GM12873 (cell line): ENCODE measurements at regions not wholly inside any gene's neighbourhood (a gene's known extent, or its start where the extent isn't known, plus 50 kb on each side); places are given as distances from the start of the nearest gene placed in this dataset.

Experiments used
- TF ChIP-seq, protein P1 (sequence below): IDR thresholded peaks from 2 replicates; pipeline ENCODE4 v1.5.1; 2012; ENCODE audit warnings: low read depth, mild to moderate bottlenecking, moderate library complexity, low read length, control low read depth; ENCODE audit not compliant: insufficient read depth; ENCODE audit errors: missing control alignments

DNA sequence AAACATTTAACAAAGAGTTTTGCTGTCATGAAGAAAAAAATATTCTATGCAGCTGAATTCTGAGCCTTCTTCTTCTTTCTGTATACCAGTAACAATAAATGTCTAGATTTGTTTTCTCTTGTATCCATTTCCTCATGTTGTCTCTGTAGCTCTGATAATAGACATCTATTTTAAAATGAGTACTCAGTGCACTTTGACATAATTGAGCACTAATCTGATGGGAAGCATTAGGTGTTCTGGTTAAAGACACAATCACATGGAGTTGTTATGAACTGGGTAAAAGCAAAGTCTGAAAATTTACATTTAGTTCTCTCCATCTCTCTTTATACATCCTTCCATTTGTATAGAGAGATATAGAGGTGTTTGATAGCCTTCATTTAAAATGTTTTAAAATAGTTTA is 230.0 kb downstream of the BCHE start:
- TF ChIP-seq, protein P1, sequence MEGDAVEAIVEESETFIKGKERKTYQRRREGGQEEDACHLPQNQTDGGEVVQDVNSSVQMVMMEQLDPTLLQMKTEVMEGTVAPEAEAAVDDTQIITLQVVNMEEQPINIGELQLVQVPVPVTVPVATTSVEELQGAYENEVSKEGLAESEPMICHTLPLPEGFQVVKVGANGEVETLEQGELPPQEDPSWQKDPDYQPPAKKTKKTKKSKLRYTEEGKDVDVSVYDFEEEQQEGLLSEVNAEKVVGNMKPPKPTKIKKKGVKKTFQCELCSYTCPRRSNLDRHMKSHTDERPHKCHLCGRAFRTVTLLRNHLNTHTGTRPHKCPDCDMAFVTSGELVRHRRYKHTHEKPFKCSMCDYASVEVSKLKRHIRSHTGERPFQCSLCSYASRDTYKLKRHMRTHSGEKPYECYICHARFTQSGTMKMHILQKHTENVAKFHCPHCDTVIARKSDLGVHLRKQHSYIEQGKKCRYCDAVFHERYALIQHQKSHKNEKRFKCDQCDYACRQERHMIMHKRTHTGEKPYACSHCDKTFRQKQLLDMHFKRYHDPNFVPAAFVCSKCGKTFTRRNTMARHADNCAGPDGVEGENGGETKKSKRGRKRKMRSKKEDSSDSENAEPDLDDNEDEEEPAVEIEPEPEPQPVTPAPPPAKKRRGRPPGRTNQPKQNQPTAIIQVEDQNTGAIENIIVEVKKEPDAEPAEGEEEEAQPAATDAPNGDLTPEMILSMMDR = no peak

- TF ChIP-seq, protein P1 = no peak
Observed at GRCh38 chr3:165603196-165603595, 234.0 kb downstream of the BCHE start.

- TF ChIP-seq, protein P1 = no peak
Observed at GRCh38 chr3:165568907-165569462, 268.2 kb downstream of the BCHE start.

GRCh38 chr3:165555785-165556184 is 281.4 kb downstream of the BCHE start:
- TF ChIP-seq, protein P1 = no peak

DNA sequence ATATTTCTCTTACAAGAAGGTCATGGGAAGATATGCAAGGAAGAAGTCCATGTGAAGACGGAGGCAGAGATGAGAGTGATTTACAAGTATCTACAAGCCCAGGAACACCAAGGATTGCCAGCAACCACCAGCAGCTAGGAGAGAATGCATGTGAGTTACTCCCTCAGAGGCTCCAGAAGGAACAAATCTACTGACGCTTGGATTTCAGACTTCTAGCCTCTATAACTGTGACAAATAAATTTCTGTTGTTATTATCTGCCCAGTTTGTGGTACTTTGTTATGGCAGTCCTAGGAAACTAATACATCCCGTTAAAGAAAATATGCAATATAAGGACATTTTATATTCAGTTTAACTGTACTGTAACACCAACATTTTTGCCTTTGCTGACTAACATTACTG is 283.9 kb downstream of the BCHE start:
- TF ChIP-seq, protein P1 = no peak

GRCh38 chr3:165549665-165550064 is 287.6 kb downstream of the BCHE start:
- TF ChIP-seq, protein P1 = no peak

DNA sequence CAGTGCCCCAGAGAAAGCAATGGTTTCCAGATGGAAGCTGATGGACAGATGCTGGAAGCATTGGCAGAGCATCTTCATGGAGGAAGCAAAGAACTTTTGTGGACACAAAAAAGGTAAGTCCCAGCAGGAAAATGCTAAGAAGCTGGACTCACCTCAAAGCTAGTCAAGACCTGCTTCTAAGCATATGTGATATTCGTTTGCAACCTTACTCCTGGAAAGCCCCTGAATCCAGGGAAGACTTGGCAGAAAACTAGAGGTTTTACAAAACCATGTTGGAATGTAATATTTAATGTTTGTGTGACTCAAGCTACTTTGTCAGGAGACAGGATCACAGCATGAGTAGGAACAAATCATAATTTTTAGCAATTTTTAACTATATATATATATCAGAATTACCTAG is 288.2 kb downstream of the BCHE start:
- TF ChIP-seq, protein P1 = no peak
